A673 (cell line): ENCODE measurements at regions not wholly inside any gene's neighbourhood (a gene's known extent, or its start where the extent isn't known, plus 50 kb on each side); places are given as distances from the start of the nearest gene placed in this dataset.

Experiments
- BruUV-seq: library from RNA; stranded (reverse); fragments of 400-500 nt; replicated peaks from 2 replicates; lab custom pipeline; 2021; lab: Mats Ljungman, UMichigan
- CTCF ChIA-PET: fragments of 300-600 bp; sonication (Branson Sonifier 250); formaldehyde crosslinking; loops from one replicate; lab custom pipeline; 2022; ENCODE audit warnings: antibody characterized with exemption; lab: Charles Lee
- POLR2A ChIA-PET: fragments of 300-600 bp; sonication (Branson Sonifier 250); formaldehyde crosslinking; loops from one replicate; lab custom pipeline; 2022; ENCODE audit warnings: antibody characterized with exemption; ENCODE audit not compliant: low non-redundant PET; lab: Charles Lee
- DNase-seq: peaks from one replicate; pipeline ENCODE4 v3.0.0-alpha.2; 2015; ENCODE audit warnings: low spot score
- H3K27ac ChIP-seq: fragments of 200-600 bp; sonication (generic); 2 replicates; pipeline ENCODE4 v1.5.1; 2016; ENCODE audit warnings: mixed run types, low read depth, mild to moderate bottlenecking, mixed read lengths, antibody characterized with exemption, low read length; ENCODE audit not compliant: poor library complexity, severe bottlenecking
- H3K27me3 ChIP-seq: fragments of 200-600 bp; sonication (generic); replicated peaks from 2 replicates; pipeline ENCODE4 v1.6.1; 2017; ENCODE audit warnings: mixed run types, low read depth, mild to moderate bottlenecking, mixed read lengths, antibody characterized with exemption, low read length; ENCODE audit not compliant: insufficient read depth, poor library complexity
- H3K36me3 ChIP-seq: fragments of 200-600 bp; sonication (generic); 2 replicates; pipeline ENCODE4 v1.6.1; 2016; ENCODE audit warnings: mixed run types, mild to moderate bottlenecking, mixed read lengths, antibody characterized with exemption, low read length; ENCODE audit not compliant: insufficient read depth, poor library complexity, severe bottlenecking
- H3K4me1 ChIP-seq: fragments of 200-600 bp; sonication (generic); 2 replicates; pipeline ENCODE4 v1.6.1; 2017; ENCODE audit warnings: mixed run types, mild to moderate bottlenecking, mixed read lengths, antibody characterized with exemption, low read length; ENCODE audit not compliant: insufficient read depth, poor library complexity, severe bottlenecking
- H3K4me3 ChIP-seq: fragments of 200-600 bp; sonication (generic); 2 replicates; pipeline ENCODE4 v1.5.1; 2016; ENCODE audit warnings: low read depth, mixed run types, mild to moderate bottlenecking, mixed read lengths, low read length; ENCODE audit not compliant: poor library complexity, severe bottlenecking
- H3K9me3 ChIP-seq: fragments of 200-600 bp; sonication (generic); 2 replicates; pipeline ENCODE4 v1.6.1; 2016; ENCODE audit warnings: mixed run types, low read depth, mild to moderate bottlenecking, mixed read lengths, antibody characterized with exemption, low read length; ENCODE audit not compliant: poor library complexity, severe bottlenecking
- CTCF ChIP-seq: fragments of 300-800, 200-600 bp; sonication (generic); conservative IDR thresholded peaks from 2 replicates; pipeline ENCODE4 v1.5.1; 2017; ENCODE audit warnings: low read depth, mild to moderate bottlenecking, antibody characterized with exemption, low read length, moderate library complexity, mixed read lengths
- EZH2 ChIP-seq: fragments of 200-600 bp; sonication (generic); IDR thresholded peaks from 2 replicates; pipeline ENCODE4 v1.6.1; 2017; ENCODE audit warnings: borderline replicate concordance, low read depth, mild to moderate bottlenecking, mixed read lengths, antibody characterized with exemption, low read length; ENCODE audit not compliant: poor library complexity, severe bottlenecking
- intact Hi-C: fragments of 100-400 bp; cut with micrococcal nuclease; formaldehyde crosslinking; loops from one replicate; pipeline ENCODE4 v1.10.0; 2022; ENCODE audit not compliant: unreplicated experiment

GRCh38 chr7:21373031-21373430 lies 54.9 kb upstream of the SP4 start:
- intact Hi-C loops, result no loop called here
- ChIA-PET CTCF (no interaction called here), POLR2A (no interaction called here)
- peaks cover 8% of the 10 kb centered on the region for H3K9me3 ChIP-seq
- no peak for TF ChIP-seq EZH2
- H3K4me1 ChIP-seq, result no peaks in the 10 kb centered on the region
- no peak overlapping the region for H3K27ac ChIP-seq
- no peak for DNase-seq
- no TSS peak for BruUV-seq
- H3K27me3 ChIP-seq, result peaks cover 11% of the 10 kb centered on the region
- H3K36me3 ChIP-seq, result no peaks in the 10 kb centered on the region
- H3K4me3 ChIP-seq, result no peak overlapping the region

- no peak for TF ChIP-seq EZH2
- no peak for TF ChIP-seq CTCF
- POLR2A ChIA-PET, result no interaction called here
- no peaks in the 10 kb centered on the region for H3K36me3 ChIP-seq
- CTCF ChIA-PET, result no interaction called here
- no peak overlapping the region for H3K27ac ChIP-seq
- H3K4me1 ChIP-seq, result no peaks in the 10 kb centered on the region
- peaks cover 10% of the 10 kb centered on the region for H3K9me3 ChIP-seq
- no peak for DNase-seq
- no TSS peak for BruUV-seq
- intact Hi-C loops, result no loop called here
- H3K27me3 ChIP-seq, result peaks cover 11% of the 10 kb centered on the region
- H3K4me3 ChIP-seq, result no peak overlapping the region
Observed at GRCh38 chr7:21374134-21374533, 53.7 kb upstream of the SP4 start.

- CTCF ChIA-PET, result no interaction called here
- no peak overlapping the region for H3K27ac ChIP-seq
- no peaks in the 10 kb centered on the region for H3K36me3 ChIP-seq
- DNase-seq, result no peak
- intact Hi-C loops, result no loop called here
- no peak overlapping the region for H3K4me3 ChIP-seq
- BruUV-seq, result no TSS peak
- peaks cover 10% of the 10 kb centered on the region for H3K9me3 ChIP-seq
- H3K4me1 ChIP-seq, result no peaks in the 10 kb centered on the region
- no peaks in the 10 kb centered on the region for H3K27me3 ChIP-seq
- no peak for TF ChIP-seq CTCF
- no peak for TF ChIP-seq EZH2
- POLR2A ChIA-PET, result no interaction called here
Observed at GRCh38 chr7:21377545-21377944, 50.3 kb upstream of the SP4 start.
